Natural killer cell treated with Interleukin-12 subunit alpha and Interleukin-12 subunit beta and Interleukin-15 and Interleukin-18, amount 100 ng/mL, for 72 hours (primary cell): ENCODE measurements at regions not wholly inside any gene's neighbourhood (a gene's known extent, or its start where the extent isn't known, plus 50 kb on each side); places are given as distances from the start of the nearest gene placed in this dataset.
A peak's percentile ranks its signal among the peaks of the same experiment; 100 is the strongest.
"Not testable (repeated sequence)": the region's sequence is repeated elsewhere in the genome, so short reads cannot be mapped to it uniquely, and the experiment has no call there.

ENCODE experiments used
- ATAC-seq, 2 donors: fragments of 150-1000 bp; cut with Tn5 transposase in 1 of 2; sonication (Bioruptor Pico), chemical (Tn5 transposase) in 1 of 2; 2 replicates each; pipeline ENCODE4 v1.10.0; 2021
- DNase-seq: peaks from one replicate; pipeline ENCODE4 v3.0.0; 2022; ENCODE audit warnings: low spot score
- H3K27ac Mint-ChIP-seq, 2 donors: 1 replicate in 1 of 2; 2 replicates in 1 of 2; pipeline ENCODE4 v1.8.0; 2022; ENCODE audit warnings: mixed read lengths in 2 of 2, mild to moderate bottlenecking in 1 of 2, moderate library complexity in 1 of 2
- H3K27me3 Mint-ChIP-seq, 2 donors: 1 replicate in 1 of 2; 2 replicates in 1 of 2; pipeline ENCODE4 v1.8.0; 2022; ENCODE audit warnings: mixed read lengths in 2 of 2
- H3K36me3 Mint-ChIP-seq: one replicate; pipeline ENCODE4 v1.8.0; 2022; ENCODE audit warnings: mixed read lengths
- H3K4me1 Mint-ChIP-seq, 2 donors: 1 replicate in 1 of 2; 2 replicates in 1 of 2; pipeline ENCODE4 v1.8.0; 2022; ENCODE audit warnings: low read depth in 2 of 2, mixed read lengths in 2 of 2, mild to moderate bottlenecking in 1 of 2
- H3K4me3 Mint-ChIP-seq: one replicate; pipeline ENCODE4 v1.8.0; 2022; ENCODE audit warnings: mixed read lengths
- H3K9me3 Mint-ChIP-seq: 2 replicates; pipeline ENCODE4 v1.8.0; 2022; ENCODE audit warnings: mixed read lengths

DNA sequence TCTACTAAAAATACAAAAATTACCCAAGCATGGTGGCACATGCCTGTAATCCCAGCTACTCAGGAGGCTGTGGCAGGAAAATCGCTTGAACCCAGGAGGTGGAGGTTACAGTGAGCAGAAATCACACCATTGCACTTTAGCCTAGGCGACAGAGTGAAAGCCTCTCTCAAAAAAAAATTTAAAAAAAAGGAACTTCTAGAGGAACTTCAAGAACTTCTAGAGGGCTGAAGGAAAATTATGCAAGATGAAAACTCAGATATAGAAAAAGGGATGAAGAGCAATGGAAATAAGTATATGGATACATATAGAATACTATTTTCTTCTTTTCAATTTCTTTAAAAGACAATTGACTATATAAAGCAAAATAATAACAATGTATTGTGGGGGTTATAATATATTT lies 51.2 kb upstream of the PRR5 start:
- Mint-ChIP-seq H3K36me3 (no peaks in the 10 kb centered on the region), H3K27ac (no peak overlapping the region), H3K4me3 (no peak overlapping the region), H3K9me3 (no peaks in the 10 kb centered on the region), H3K27me3 (no peaks in the 10 kb centered on the region), H3K4me1 (no peaks in the 10 kb centered on the region)
- ATAC-seq: no peak
- no peak for DNase-seq

DNA sequence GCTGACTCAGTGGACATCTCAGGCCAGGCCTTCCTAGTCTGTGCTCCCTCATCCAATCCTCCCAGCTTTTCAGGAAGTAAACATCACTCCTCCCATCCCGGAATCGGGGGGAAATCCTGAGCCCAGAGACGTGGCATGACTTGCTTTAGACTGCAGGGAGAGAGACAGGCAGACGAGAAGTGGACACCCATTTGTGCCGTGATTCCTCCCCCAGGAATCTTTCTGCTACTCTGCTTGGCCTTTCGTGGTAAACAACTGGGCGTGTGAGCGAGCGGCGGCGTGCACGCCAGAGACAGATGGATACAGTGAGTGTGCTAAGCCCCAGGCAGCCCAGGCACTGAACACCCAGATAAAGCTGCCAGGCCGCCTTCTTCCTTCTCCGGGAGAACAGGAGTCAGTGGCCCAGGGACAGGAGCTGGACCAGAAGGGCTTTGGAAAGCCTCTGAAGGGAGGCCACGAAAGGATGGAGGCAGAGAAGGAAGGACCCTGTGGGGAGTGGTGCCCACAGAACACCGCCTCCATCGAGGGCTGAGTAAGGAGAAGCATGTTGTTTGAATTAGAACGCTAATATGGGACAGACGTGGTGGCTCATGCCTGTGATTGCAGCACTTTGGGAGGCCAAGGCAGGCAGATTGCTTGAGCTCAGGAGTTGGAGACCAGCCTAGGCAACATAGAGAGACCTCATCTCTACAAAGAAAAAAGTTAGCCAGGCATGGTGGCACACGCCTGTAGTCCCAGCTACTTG lies 53.0 kb upstream of the PRR5 start:
- H3K36me3 Mint-ChIP-seq: no peaks in the 10 kb centered on the region
- H3K4me3 Mint-ChIP-seq: no peak overlapping the region
- no peaks in the 10 kb centered on the region for H3K9me3 Mint-ChIP-seq

DNA sequence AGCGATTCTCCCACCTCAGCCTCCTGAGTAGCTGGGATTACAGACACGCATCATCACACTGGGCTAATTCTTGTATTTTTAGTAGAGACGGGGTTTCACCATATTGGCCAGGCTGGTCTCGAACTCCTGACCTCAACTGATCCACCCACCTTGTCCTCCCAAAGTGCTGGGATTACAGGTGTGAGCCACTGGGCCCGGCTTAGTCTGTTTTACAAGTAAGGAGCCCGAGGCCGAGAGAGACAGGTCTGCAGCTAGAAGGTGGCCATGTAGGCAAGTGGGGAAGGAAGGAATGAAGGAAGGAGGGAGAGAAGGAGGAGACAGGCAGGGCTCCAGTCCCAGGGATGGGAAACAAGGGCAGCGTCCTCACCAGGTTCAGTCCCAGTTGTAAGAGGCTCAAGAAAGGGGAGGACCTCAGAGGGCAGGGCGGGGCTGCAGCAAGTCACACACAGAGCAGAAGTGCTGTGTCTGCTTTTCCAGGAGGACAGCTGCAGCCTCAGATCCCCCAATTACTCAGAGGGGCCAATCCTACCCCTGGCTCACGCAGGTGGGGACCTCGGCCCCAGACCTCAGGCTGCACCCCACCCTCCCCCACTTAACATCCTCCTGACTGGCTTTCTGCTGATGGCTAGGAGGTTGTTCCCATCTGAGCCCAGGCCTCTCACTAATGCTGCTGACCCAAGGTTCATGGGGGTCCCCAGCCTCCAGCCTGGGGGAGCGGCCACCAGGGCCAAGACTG lies 53.8 kb upstream of the PRR5 start:
- no peak overlapping the region for H3K4me3 Mint-ChIP-seq
- H3K27ac Mint-ChIP-seq: no peak overlapping the region
- no peaks in the 10 kb centered on the region for H3K27me3 Mint-ChIP-seq
- H3K9me3 Mint-ChIP-seq: no peaks in the 10 kb centered on the region
- no peaks in the 10 kb centered on the region for H3K4me1 Mint-ChIP-seq
- no peak for ATAC-seq
- peak; percentile 44 for DNase-seq
- no peaks in the 10 kb centered on the region for H3K36me3 Mint-ChIP-seq

More for the DNA sequence above, 53.0 kb upstream of the PRR5 start:
- no peaks in the 10 kb centered on the region for H3K4me1 Mint-ChIP-seq
- no peak overlapping the region for H3K27ac Mint-ChIP-seq
- no peak for ATAC-seq
- no peaks in the 10 kb centered on the region for H3K27me3 Mint-ChIP-seq
- DNase-seq: no peak

DNA sequence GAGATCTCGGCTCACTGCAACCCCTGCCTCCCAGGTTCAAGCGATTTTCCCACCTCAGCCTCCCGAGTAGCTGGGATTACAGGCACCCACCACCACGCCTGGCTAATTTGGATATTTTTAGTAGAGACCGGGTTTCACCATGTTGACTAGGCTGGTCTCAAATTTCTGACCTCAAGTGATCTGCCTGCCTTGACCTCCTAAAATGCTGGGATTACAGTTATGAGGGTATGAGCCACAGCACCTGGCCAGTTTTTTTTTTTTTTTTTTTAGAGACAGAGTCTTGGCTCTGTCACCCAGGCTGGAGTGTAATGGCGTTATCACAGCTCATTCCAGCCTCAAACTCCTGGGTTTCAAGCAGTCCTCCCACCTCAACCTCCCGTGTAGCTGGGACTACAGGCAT lies 54.9 kb upstream of the PRR5 start:
- ATAC-seq (no peak), DNase-seq (no peak)
- Mint-ChIP-seq H3K4me3 (no peak overlapping the region), H3K27me3 (no peaks in the 10 kb centered on the region), H3K9me3 (no peaks in the 10 kb centered on the region), H3K4me1 (no peaks in the 10 kb centered on the region), H3K27ac (no peak overlapping the region), H3K36me3 (no peaks in the 10 kb centered on the region)

DNA sequence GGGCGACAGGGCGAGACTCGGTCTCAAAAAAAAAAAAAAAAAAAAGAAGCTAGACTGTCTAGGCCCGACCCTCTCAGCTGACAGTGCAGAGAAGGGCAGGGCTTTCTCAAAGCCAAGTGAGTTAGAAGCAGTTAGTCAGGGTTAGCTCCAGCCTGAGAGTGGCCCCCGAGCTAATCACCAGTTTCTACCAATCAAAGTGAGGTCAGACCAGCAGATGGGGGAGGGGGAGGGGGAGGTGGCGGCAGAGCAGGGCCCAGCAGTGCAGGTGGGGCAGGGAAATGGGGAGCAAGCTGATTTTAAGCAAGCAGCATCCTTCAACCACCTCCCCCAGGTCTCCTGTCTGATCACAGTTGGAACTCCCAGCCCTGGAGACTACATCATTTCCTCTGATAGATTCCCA lies 55.3 kb upstream of the PRR5 start:
- no peak overlapping the region for H3K27ac Mint-ChIP-seq
- no peak for ATAC-seq
- no peaks in the 10 kb centered on the region for H3K36me3 Mint-ChIP-seq
- no peak overlapping the region for H3K4me3 Mint-ChIP-seq
- no peak for DNase-seq
- H3K4me1 Mint-ChIP-seq: no peaks in the 10 kb centered on the region
- no peaks in the 10 kb centered on the region for H3K9me3 Mint-ChIP-seq
- no peaks in the 10 kb centered on the region for H3K27me3 Mint-ChIP-seq

DNA sequence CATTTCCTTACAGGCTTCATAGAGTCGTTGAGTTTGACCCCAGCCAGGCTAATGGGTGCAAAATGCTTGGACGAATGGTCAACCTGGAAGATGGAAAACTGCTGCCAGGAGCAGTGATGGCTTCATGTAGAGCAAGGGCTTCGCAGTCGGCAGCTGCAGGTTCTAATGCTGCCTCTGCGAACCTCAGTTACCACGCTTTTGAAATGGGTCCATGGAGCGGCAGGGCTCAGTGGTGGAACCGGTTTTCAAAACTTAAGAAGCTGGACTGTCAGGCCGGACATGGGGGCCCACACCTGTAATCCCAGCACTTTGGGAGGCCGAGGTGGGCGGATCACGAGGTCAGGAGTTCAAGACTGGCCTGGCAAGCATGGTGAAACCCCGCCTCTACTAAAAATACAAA lies 55.9 kb upstream of the PRR5 start:
- Mint-ChIP-seq H3K36me3 (no peaks in the 10 kb centered on the region), H3K4me3 (no peak overlapping the region), H3K9me3 (no peaks in the 10 kb centered on the region), H3K4me1 (no peaks in the 10 kb centered on the region), H3K27me3 (no peaks in the 10 kb centered on the region), H3K27ac (no peak overlapping the region)
- no peak for ATAC-seq
- no peak for DNase-seq

DNA sequence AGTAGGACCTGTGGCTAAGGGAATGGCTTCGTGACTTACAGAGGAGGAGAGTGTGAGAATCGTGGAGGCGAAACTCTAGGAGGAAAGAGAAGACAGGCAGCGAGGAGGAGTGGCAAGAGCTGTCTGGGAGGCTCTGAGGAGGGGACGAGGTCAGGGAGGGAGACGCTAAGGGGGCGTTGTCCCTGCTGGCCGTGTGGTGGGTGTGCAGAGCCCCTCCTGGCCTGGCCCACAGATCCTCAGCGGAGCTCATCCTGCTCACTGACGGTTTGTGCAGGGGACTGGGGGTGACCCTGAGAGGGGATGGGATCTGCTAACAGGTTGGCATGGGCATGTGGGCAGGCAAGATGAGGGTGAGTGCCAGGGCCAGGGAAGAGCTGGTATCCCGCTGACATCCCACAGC lies 56.5 kb upstream of the PRR5 start:
- ATAC-seq: no peak
- no peaks in the 10 kb centered on the region for H3K27me3 Mint-ChIP-seq
- no peaks in the 10 kb centered on the region for H3K36me3 Mint-ChIP-seq
- no peak overlapping the region for H3K4me3 Mint-ChIP-seq
- no peaks in the 10 kb centered on the region for H3K9me3 Mint-ChIP-seq
- no peak overlapping the region for H3K27ac Mint-ChIP-seq
- no peaks in the 10 kb centered on the region for H3K4me1 Mint-ChIP-seq
- no peak for DNase-seq

DNA sequence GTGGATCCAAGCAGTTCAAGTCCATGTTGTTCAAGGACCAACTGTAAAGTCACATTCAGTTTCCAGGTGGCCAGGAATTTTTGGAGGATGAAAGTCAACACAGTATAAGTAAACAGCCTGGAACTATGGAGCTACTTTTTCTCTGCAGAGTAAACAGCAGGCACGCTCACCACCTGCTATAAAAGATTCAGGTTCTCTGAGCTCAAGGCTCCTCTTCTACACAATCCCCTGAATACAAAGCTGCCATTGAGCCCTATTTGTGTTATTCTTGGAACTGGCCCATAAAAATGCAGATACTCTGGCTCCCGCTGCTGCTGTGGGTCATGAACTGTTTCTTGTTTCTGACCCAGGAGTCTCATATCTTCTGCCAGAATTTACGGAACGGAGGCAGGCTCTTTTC lies 56.9 kb upstream of the PRR5 start:
- Mint-ChIP-seq H3K9me3 (no peaks in the 10 kb centered on the region), H3K4me3 (no peak overlapping the region), H3K36me3 (no peaks in the 10 kb centered on the region), H3K27me3 (no peaks in the 10 kb centered on the region), H3K27ac (no peak overlapping the region), H3K4me1 (no peaks in the 10 kb centered on the region)
- ATAC-seq: no peak
- no peak for DNase-seq

DNA sequence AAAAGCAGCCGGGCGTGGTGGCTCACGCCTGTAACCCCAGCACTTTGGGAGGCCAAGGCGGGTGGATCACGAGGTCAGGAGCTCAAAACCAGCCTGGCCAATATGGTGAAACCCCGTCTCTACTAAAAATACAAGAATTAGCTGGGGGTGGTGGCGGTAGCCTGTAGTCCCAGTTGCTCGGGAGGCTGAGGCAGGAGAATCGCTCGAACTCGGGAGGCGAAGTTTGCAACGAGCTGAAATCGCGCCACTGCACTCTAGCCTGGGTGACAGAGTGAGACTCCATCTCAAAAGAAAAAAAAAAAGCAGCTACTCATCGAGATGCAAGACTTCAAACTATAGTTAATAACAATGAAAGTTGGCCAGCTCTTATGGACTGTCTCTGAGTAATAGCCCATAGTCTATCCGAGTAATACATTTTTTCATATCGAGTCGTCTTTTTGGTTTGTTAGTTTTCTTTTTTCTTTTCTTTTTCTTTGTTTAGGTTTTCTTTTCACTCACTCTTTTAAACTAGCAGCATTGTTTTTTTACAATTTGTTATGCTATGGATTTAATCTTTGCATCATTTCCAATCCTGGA lies 58.4 kb upstream of the PRR5 start:
- not testable (repeated sequence) for H3K27ac Mint-ChIP-seq, H3K4me1 Mint-ChIP-seq, H3K4me3 Mint-ChIP-seq, H3K36me3 Mint-ChIP-seq, ATAC-seq, H3K9me3 Mint-ChIP-seq, H3K27me3 Mint-ChIP-seq, DNase-seq

DNA sequence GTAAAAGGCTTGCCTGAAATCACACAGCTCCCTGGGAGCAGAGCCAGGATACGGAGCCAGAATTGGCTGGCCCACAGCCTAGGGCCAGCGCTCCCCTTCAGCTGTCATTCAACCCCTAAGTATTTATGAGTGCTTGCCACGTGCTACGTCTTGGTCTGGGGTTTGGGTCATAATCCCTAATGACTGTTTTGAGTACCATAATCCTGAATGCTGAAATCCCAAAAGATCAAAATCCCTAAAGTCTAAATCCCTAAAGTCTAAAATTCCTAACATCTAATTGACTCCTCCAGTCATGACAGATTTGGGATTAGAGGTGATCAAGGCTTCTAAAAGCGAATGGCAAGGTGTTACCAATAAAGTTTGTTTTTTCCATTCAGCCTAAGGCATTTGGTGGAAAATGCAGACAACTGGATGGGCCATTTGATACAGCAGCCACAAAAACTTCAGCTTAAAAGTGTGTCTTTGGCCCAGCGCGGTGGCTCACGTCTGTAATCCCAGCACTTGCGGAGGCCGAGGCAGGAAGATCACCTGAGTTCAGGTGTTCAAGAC lies 59.8 kb upstream of the PRR5 start:
- no peak overlapping the region for H3K4me3 Mint-ChIP-seq
- no peak overlapping the region for H3K27ac Mint-ChIP-seq
- no peak for ATAC-seq
- H3K4me1 Mint-ChIP-seq: peaks cover 0 to under 1% of the 10 kb centered on the region in 2 donors
- H3K9me3 Mint-ChIP-seq: peaks cover under 1% of the 10 kb centered on the region
- no peaks in the 10 kb centered on the region for H3K36me3 Mint-ChIP-seq
- peak; percentile 18 for DNase-seq
- no peaks in the 10 kb centered on the region for H3K27me3 Mint-ChIP-seq

DNA sequence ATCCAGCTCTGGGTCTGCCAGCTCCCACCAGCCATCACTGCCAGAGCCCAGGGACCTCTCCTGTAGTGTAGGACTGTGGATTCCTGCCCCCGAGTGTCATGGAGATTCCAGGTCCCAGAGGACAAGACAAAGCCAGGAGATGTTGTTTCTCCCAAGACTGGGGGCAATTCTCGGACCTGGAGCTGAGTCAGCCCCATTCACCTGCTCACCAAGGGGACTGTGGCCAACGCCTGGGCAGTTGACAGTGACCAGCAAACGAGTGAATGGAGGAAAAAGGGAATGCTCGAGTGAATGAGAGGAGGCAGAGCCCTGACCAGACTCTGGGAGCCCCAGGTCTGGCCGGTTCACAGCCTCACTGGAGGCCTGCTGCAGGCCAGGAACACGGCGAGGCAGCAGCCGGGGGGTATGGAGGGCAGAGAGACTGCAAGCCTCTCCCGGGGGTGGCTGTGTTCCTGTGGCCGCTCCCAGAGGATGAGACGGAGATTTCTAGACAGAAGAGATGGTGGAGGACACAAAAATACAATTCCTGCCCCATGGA lies 61.3 kb upstream of the PRR5 start:
- DNase-seq (peak; percentile 3), ATAC-seq (no peak)
- Mint-ChIP-seq H3K4me1 (peaks cover 0 to 7% of the 10 kb centered on the region in 2 donors), H3K36me3 (no peaks in the 10 kb centered on the region), H3K4me3 (no peak overlapping the region), H3K9me3 (peaks cover 6% of the 10 kb centered on the region), H3K27ac (no peak overlapping the region), H3K27me3 (no peaks in the 10 kb centered on the region)

DNA sequence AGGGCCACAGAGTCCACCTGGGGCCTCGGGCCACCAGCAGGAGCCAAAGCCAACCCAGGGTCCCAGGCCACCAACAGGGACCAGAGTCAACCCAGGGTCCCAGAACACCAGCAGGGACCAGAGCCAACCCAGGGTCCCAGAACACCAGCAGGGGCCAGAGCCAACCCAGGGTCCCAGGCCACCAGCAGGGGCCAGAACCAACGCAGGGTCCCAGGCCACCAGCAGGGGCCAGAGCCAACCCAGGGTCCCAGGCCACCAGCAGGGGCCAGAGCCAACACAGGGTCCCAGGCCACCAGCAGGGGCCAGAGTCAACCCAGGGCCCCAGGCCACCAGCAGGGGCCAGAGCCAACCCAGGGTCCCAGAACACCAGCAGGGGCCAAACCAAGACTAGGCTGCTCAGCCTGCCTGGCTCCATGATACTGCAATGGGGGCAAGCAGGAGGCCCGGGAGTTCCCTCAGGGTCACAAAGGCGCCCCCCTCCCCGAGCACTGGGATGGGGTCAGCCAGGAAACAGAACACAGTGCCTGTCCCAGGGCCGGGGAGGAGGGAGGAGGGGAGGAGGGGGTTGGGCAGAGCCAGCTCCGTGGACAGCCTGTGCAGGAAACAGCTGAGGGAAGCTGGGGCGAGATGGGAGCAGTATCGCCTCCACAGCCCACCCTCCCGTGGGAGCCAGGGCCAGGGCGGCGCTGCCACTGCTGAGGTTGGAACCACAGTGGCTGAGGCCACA lies 62.0 kb upstream of the PRR5 start:
- ATAC-seq (no peak), DNase-seq (peak; percentile 40)
- no peaks in the 10 kb centered on the region for H3K36me3 Mint-ChIP-seq
- H3K27me3 Mint-ChIP-seq: no peaks in the 10 kb centered on the region
- no peak overlapping the region for H3K4me3 Mint-ChIP-seq
- no peak overlapping the region for H3K27ac Mint-ChIP-seq
- peaks cover 0 to 10% of the 10 kb centered on the region in 2 donors for H3K4me1 Mint-ChIP-seq
- H3K9me3 Mint-ChIP-seq: peaks cover 6% of the 10 kb centered on the region

DNA sequence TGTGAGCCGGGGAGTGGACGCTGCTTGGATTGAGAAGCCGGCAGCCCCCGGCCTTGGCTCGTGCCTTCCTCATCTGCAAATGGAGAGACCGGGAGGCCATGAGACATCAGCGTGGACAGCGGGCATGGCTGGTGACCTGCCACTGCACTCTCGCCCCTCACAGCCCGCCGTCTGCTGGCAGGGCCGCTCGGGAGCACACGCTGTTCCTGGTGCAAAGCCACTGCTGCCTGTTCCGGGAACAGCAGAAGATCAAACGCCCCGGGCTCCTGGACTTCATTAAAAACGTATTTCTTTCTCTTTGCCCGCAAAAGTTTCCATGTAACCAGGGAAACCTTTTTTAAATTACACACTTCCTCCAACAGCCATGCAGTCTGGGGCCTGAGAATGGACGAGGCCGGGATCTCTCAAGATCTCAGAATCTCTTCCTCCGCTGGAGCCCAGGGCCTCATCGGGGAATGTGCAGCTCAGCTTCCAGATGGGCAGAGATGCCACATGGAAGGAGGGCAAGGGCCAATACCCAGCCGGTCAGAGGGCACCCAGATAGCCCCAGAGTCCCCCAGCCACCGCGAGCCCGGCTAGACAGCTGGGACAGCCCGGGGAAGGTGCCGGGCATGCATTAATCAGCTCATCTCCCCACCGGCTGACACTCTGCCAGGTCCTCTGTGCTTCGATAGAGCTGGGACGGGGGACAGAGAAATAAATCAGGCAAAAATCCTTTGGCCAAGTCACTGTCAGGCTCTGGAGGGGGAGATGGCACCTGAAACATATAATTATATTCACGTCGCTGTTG lies 62.8 kb upstream of the PRR5 start:
- no peaks in the 10 kb centered on the region for H3K27me3 Mint-ChIP-seq
- H3K9me3 Mint-ChIP-seq: peaks cover 6% of the 10 kb centered on the region
- ATAC-seq (no peak), DNase-seq (peak; percentile 51)
- H3K4me3 Mint-ChIP-seq: no peak overlapping the region
- H3K36me3 Mint-ChIP-seq: no peaks in the 10 kb centered on the region
- H3K4me1 Mint-ChIP-seq: peaks cover 0 to 12% of the 10 kb centered on the region in 2 donors
- H3K27ac Mint-ChIP-seq: no peak overlapping the region
